Islet precursor cell (in vitro differentiated cells): ENCODE measurements at regions not wholly inside any gene's neighbourhood (a gene's known extent, or its start where the extent isn't known, plus 50 kb on each side); places are given as distances from the start of the nearest gene placed in this dataset.
"Not testable (repeated sequence)": the region's sequence is repeated elsewhere in the genome, so short reads cannot be mapped to it uniquely, and the experiment has no call there.

Source experiments
- DNase-seq: peaks from one replicate; pipeline ENCODE4 v3.0.0-alpha.2; 2018

- no peak for DNase-seq
Measured at GRCh38 chr12:123061441-123062205, 81.1 kb downstream of the ARL6IP4 start.

GRCh38 chr12:123059500-123059899 lies 79.0 kb downstream of the ARL6IP4 start:
- no peak for DNase-seq

GRCh38 chr12:123058980-123059379 lies 78.5 kb downstream of the ARL6IP4 start:
- no peak for DNase-seq

- no peak for DNase-seq
Measured at GRCh38 chr12:123058481-123058880, 78.0 kb downstream of the ARL6IP4 start.

- DNase-seq, result no peak
Measured at GRCh38 chr12:123057513-123058265, 77.2 kb downstream of the ARL6IP4 start.

GRCh38 chr12:123056709-123057108 lies 76.2 kb downstream of the ARL6IP4 start:
- DNase-seq, result no peak

GRCh38 chr12:123056053-123056452 lies 75.6 kb downstream of the ARL6IP4 start:
- DNase-seq, result peak; percentile 94

- DNase-seq, result no peak
Measured at GRCh38 chr12:123055281-123055766, 74.8 kb downstream of the ARL6IP4 start.

- DNase-seq, result no peak
Measured at GRCh38 chr12:123054371-123054770, 73.9 kb downstream of the ARL6IP4 start.

- DNase-seq, result no peak
Measured at GRCh38 chr12:123051556-123051955, 71.1 kb downstream of the ARL6IP4 start.

GRCh38 chr12:123050913-123051312 lies 70.4 kb downstream of the ARL6IP4 start:
- no peak for DNase-seq

- peak; percentile 81 for DNase-seq
Measured at GRCh38 chr12:123050331-123050831, 69.9 kb downstream of the ARL6IP4 start.

- DNase-seq, result no peak
Measured at GRCh38 chr12:123049398-123050240, 69.1 kb downstream of the ARL6IP4 start.

- DNase-seq, result not testable (repeated sequence)
Measured at GRCh38 chr12:123047892-123048291, 67.4 kb downstream of the ARL6IP4 start.

- no peak for DNase-seq
Measured at GRCh38 chr12:123047289-123047688, 66.8 kb downstream of the ARL6IP4 start.

GRCh38 chr12:123046431-123046830 lies 66.0 kb downstream of the ARL6IP4 start:
- no peak for DNase-seq

GRCh38 chr12:123045678-123046077 lies 65.2 kb downstream of the ARL6IP4 start:
- DNase-seq, result no peak

- DNase-seq, result no peak
Measured at GRCh38 chr12:123044351-123044750, 63.9 kb downstream of the ARL6IP4 start.

- DNase-seq, result peak; percentile 97
Measured at GRCh38 chr12:123043536-123044001, 63.1 kb downstream of the ARL6IP4 start.

GRCh38 chr12:123042833-123043232 lies 62.4 kb downstream of the ARL6IP4 start:
- no peak for DNase-seq

GRCh38 chr12:123041811-123042655 lies 61.6 kb downstream of the ARL6IP4 start:
- no peak for DNase-seq

- DNase-seq, result no peak
Measured at GRCh38 chr12:123041042-123041531, 60.6 kb downstream of the ARL6IP4 start.
